ENCODE measurements at regions not wholly inside any gene's neighbourhood (a gene's known extent, or its start where the extent isn't known, plus 50 kb on each side); places are given as distances from the start of the nearest gene placed in this dataset.

GRCh38 chr13:61128850-61129645 lies 286.6 kb downstream of the PCDH20 start:
- TF ChIP-seq CTCF (conservative IDR thresholded peaks at IDR 0.05; ENCODE audit: low read length), result no peak
- no peak for TF ChIP-seq EZH2phosphoT487 (IDR thresholded peaks at IDR 0.05; ENCODE audit: borderline replicate concordance, low read depth, low read length)
